ENCODE measurements at regions not wholly inside any gene's neighbourhood (a gene's known extent, or its start where the extent isn't known, plus 50 kb on each side); places are given as distances from the start of the nearest gene placed in this dataset.

DNA sequence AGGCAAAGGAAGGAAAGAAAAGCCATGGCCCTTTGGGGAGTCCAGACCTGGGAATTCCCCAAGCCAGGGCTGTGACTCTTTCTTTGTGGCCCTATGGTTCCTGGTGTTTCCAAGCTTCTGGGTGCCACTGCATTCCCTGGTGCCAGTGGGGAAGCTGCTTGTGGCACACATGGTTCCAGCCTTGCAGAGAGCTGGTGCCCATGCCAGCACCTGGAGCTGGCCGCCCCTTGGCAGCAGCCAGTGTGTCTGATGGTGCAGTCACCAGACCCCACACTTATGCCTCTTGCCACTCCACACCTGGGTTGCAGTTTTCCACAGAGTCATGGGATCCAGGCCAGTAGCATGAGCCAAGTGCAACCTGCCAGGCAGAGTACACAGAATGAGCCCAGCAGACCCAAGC, 1495.3 kb upstream of the NUDT12 start:
- Histone ChIP-seq H3K27me3 (ENCODE audit: control insufficient read depth, insufficient read depth, low read length) (no peaks in the 10 kb centered on the region), H4K20me1 (ENCODE audit: insufficient read depth, low read length) (no peaks in the 10 kb centered on the region), H2BK15ac (ENCODE audit: low read depth, low read length) (no peak overlapping the region), H3K9me1 (ENCODE audit: insufficient read depth, low read length) (no peaks in the 10 kb centered on the region), H2BK5ac (ENCODE audit: low read depth, low read length, poor library complexity, severe bottlenecking) (no peak overlapping the region), H3K23ac (ENCODE audit: low read depth, low read length) (no peak overlapping the region), H2BK120ac (ENCODE audit: low read depth, low read length) (no peak overlapping the region), H2AK5ac (ENCODE audit: low read depth, low read length) (no peak overlapping the region), H2AFZ (replicated peaks; ENCODE audit: low read length, poor library complexity) (no peak overlapping the region), H3K18ac (ENCODE audit: low read depth, low read length) (no peak overlapping the region), H3K4ac (ENCODE audit: low read depth, low read length) (no peak overlapping the region), H3K56ac (ENCODE audit: extremely low read depth, insufficient read depth, low read length) (no peak overlapping the region), H4K8ac (ENCODE audit: low read depth in 2 of 2, low read length in 2 of 2) (no peak overlapping the region), H3K9ac (ENCODE audit: low read depth, low read length) (no peak overlapping the region), H2AK9ac (replicated peaks; ENCODE audit: low read depth, low read length, poor library complexity) (no peak overlapping the region), H3K79me1 (ENCODE audit: low read depth in 1 of 2, low read length in 2 of 2) (no peaks in the 10 kb centered on the region), H3K27ac (ENCODE audit: insufficient read depth, low read length) (no peak overlapping the region), H2BK20ac (ENCODE audit: low read depth, low read length) (no peak overlapping the region), H4K5ac (ENCODE audit: low read depth, low read length) (no peak overlapping the region), H3K14ac (replicated peaks; ENCODE audit: low read depth, low read length) (no peak overlapping the region), H3K36me3 (ENCODE audit: control insufficient read depth, insufficient read depth, low read length) (no peaks in the 10 kb centered on the region), H3K4me2 (ENCODE audit: low read depth, low read length) (no peak overlapping the region), H4K91ac (ENCODE audit: insufficient read depth, low read depth, low read length) (no peak overlapping the region), H3K9me3 (ENCODE audit: control insufficient read depth, insufficient read depth, low read length) (peaks cover 13% of the 10 kb centered on the region), H3K4me3 (ENCODE audit: insufficient read depth, low read depth, low read length) (no peak overlapping the region), H3K4me1 (ENCODE audit: control insufficient read depth, insufficient read depth, low read length) (no peaks in the 10 kb centered on the region)
- intact Hi-C loops (cut with micrococcal nuclease) (no loop called here), dilution Hi-C loops (cut with HindIII; ENCODE audit: low sequenced_read_pairs, unreplicated experiment) (no loop called here), in situ Hi-C loops (cut with MboI; ENCODE audit: low sequenced_read_pairs) (no loop called here)
- DNase-seq = no peak
- POLR2A ChIA-PET (ENCODE audit: unreplicated experiment) = no interaction called here
- TF ChIP-seq MAFK (IDR thresholded peaks at IDR 0.05; ENCODE audit: low read depth, low read length) (no peak), POLR2A (IDR thresholded peaks at IDR 0.05; ENCODE audit: low read depth, low read length) (no peak), CEBPB (IDR thresholded peaks at IDR 0.05; ENCODE audit: low read depth, low read length) (no peak), RCOR1 (IDR thresholded peaks at IDR 0.05; ENCODE audit: insufficient replicate concordance, low read length) (no peak), RFX5 (IDR thresholded peaks at IDR 0.05; ENCODE audit: low read depth, low read length) (no peak)
- TF ChIP-seq, protein P1, sequence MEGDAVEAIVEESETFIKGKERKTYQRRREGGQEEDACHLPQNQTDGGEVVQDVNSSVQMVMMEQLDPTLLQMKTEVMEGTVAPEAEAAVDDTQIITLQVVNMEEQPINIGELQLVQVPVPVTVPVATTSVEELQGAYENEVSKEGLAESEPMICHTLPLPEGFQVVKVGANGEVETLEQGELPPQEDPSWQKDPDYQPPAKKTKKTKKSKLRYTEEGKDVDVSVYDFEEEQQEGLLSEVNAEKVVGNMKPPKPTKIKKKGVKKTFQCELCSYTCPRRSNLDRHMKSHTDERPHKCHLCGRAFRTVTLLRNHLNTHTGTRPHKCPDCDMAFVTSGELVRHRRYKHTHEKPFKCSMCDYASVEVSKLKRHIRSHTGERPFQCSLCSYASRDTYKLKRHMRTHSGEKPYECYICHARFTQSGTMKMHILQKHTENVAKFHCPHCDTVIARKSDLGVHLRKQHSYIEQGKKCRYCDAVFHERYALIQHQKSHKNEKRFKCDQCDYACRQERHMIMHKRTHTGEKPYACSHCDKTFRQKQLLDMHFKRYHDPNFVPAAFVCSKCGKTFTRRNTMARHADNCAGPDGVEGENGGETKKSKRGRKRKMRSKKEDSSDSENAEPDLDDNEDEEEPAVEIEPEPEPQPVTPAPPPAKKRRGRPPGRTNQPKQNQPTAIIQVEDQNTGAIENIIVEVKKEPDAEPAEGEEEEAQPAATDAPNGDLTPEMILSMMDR (conservative IDR thresholded peaks at IDR 0.05; ENCODE audit: low read depth, low read length) = no peak
- CTCF ChIA-PET = no interaction called here
- no CpG with 5 or more reads among the region's 1 CpG for WGBS, 2 experiments (ENCODE audit: extremely low coverage in 2 of 2, insufficient read length in 1 of 2)
- ATAC-seq (ENCODE audit: low read depth) = no peak
- no TSS peak for BruUV-seq (replicated peaks)

Measured in IMR-90 (cell line).